Breast epithelium (tissue), 3 donors: ENCODE measurements at regions not wholly inside any gene's neighbourhood (a gene's known extent, or its start where the extent isn't known, plus 50 kb on each side); places are given as distances from the start of the nearest gene placed in this dataset.

Experiments used
- CTCF ChIP-seq, 3 donors: fragments of 450-650 bp; IDR thresholded peaks; one replicate each; pipeline ENCODE4 v1.5.1; 2016 to 2017; ENCODE audit warnings: antibody characterized with exemption in 3 of 3, mild to moderate bottlenecking in 3 of 3, moderate library complexity in 3 of 3
- POLR2A ChIP-seq: fragments of 450-650 bp; IDR thresholded peaks from one replicate; pipeline ENCODE4 v1.6.1; 2016; ENCODE audit warnings: antibody characterized with exemption, mild to moderate bottlenecking, moderate library complexity

- no peak for TF ChIP-seq CTCF (IDR thresholded peaks at IDR 0.05)
- TF ChIP-seq POLR2A = no peak
Measured at GRCh38 chr3:64303401-64303800, 78.1 kb upstream of the PRICKLE2 start.
